Upper lobe of left lung (tissue), 6 donors: ENCODE measurements at regions not wholly inside any gene's neighbourhood (a gene's known extent, or its start where the extent isn't known, plus 50 kb on each side); places are given as distances from the start of the nearest gene placed in this dataset.

Source experiments
- ATAC-seq, 2 donors: fragments of 200-7000 bp; cut with Tn5 transposase; one replicate each; pipeline ENCODE4 v1.9.1; 2022; ENCODE audit warnings: mild to moderate bottlenecking in 2 of 2, moderate library complexity in 2 of 2; ENCODE audit not compliant: low FRiP score in 2 of 2
- DNase-seq, 2 donors: peaks; one replicate each; pipeline ENCODE4 v3.0.0-alpha.2; 2019 to 2020
- H3K27ac ChIP-seq, 4 donors: fragments of 200-600 bp; sonication (generic); one replicate each; pipeline ENCODE4 v1.5.1; 2016 to 2019
- H3K27me3 ChIP-seq, 4 donors: fragments of 200-600 bp; sonication (generic); one replicate each; pipeline ENCODE4 v1.5.1; 2017 to 2019
- H3K36me3 ChIP-seq, 4 donors: fragments of 200-600 bp; sonication (generic); one replicate each; pipeline ENCODE4 v1.5.1; 2016 to 2019
- H3K4me1 ChIP-seq, 4 donors: fragments of 200-600 bp; sonication (generic); one replicate each; pipeline ENCODE4 v1.5.1; 2018 to 2019
- H3K4me3 ChIP-seq, 4 donors: fragments of 200-600 bp; sonication (generic); one replicate each; pipeline ENCODE4 v1.5.1; 2017 to 2019; ENCODE audit warnings: mild to moderate bottlenecking in 2 of 4, moderate library complexity in 1 of 4
- H3K9me3 ChIP-seq, 4 donors: fragments of 200-600 bp; sonication (generic); one replicate each; pipeline ENCODE4 v1.5.1; 2018 to 2019
- EP300 ChIP-seq, 4 donors: sonication (generic); formaldehyde crosslinking; IDR thresholded peaks; one replicate each; pipeline ENCODE4 v1.5.1; 2017; ENCODE audit warnings: antibody characterized with exemption in 4 of 4, control low read depth in 2 of 4
- POLR2A ChIP-seq, 4 donors: fragments of 450-650 bp; IDR thresholded peaks; one replicate each; pipeline ENCODE4 v1.5.1; 2016 to 2017; ENCODE audit warnings: antibody characterized with exemption in 4 of 4, mild to moderate bottlenecking in 2 of 4
- POLR2AphosphoS5 ChIP-seq, 2 donors: sonication (generic); formaldehyde crosslinking; IDR thresholded peaks; one replicate each; pipeline ENCODE4 v1.5.1; 2017; ENCODE audit warnings: antibody characterized with exemption in 2 of 2
- WGBS, 2 donors: methylation state at CpG; one replicate each; pipeline ENCODE4 v1.1.5; 2017 to 2018; 5-methylcytosine and 5-hydroxymethylcytosine counted together
- TF ChIP-seq, protein P1 (sequence below), 6 experiments: fragments of 450-650 bp in 4 of 6; fragments of 200-600 bp in 2 of 6; sonication (generic) in 2 of 6; IDR thresholded peaks; one replicate each; pipeline ENCODE4 v1.5.1; 2016 to 2019; ENCODE audit warnings: antibody characterized with exemption in 6 of 6
- donor health status: DM: no; HTN: no; CAD: no; lungs with moderate emphysema.
- donor health status: DM: no; HTN: yes; CAD: no; lungs with severe emphysema.

GRCh38 chr7:3198316-3198715 lies 102.7 kb upstream of the SDK1 start:
- Histone ChIP-seq H3K27me3 (no peaks in the 10 kb centered on the region), H3K4me1 (no peaks in the 10 kb centered on the region), H3K36me3 (no peaks in the 10 kb centered on the region), H3K4me3 (no peak overlapping the region), H3K27ac (no peak overlapping the region), H3K9me3 (peaks cover 0 to 3% (median 0%) of the 10 kb centered on the region in 4 donors)
- ATAC-seq: no peak
- TF ChIP-seq POLR2AphosphoS5 (IDR thresholded peaks at IDR 0.05) (no peak), POLR2A (IDR thresholded peaks at IDR 0.05) (no peak), EP300 (IDR thresholded peaks at IDR 0.05) (no peak)
- TF ChIP-seq, protein P1, sequence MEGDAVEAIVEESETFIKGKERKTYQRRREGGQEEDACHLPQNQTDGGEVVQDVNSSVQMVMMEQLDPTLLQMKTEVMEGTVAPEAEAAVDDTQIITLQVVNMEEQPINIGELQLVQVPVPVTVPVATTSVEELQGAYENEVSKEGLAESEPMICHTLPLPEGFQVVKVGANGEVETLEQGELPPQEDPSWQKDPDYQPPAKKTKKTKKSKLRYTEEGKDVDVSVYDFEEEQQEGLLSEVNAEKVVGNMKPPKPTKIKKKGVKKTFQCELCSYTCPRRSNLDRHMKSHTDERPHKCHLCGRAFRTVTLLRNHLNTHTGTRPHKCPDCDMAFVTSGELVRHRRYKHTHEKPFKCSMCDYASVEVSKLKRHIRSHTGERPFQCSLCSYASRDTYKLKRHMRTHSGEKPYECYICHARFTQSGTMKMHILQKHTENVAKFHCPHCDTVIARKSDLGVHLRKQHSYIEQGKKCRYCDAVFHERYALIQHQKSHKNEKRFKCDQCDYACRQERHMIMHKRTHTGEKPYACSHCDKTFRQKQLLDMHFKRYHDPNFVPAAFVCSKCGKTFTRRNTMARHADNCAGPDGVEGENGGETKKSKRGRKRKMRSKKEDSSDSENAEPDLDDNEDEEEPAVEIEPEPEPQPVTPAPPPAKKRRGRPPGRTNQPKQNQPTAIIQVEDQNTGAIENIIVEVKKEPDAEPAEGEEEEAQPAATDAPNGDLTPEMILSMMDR (IDR thresholded peaks at IDR 0.05): no peak
- no peak for DNase-seq

- H3K27me3 ChIP-seq: no peaks in the 10 kb centered on the region
- H3K27ac ChIP-seq: no peak overlapping the region
- WGBS, 2 donors: 93 to 100% methylated on average over 1 of the region's 1 CpG
- no peak overlapping the region for H3K4me3 ChIP-seq
- no peak for ATAC-seq
- no peaks in the 10 kb centered on the region for H3K4me1 ChIP-seq
- no peaks in the 10 kb centered on the region for H3K36me3 ChIP-seq
- DNase-seq: no peak
- TF ChIP-seq POLR2AphosphoS5 (IDR thresholded peaks at IDR 0.05) (no peak), EP300 (IDR thresholded peaks at IDR 0.05) (no peak), POLR2A (IDR thresholded peaks at IDR 0.05) (no peak)
- TF ChIP-seq, protein P1 (IDR thresholded peaks at IDR 0.05): no peak
- H3K9me3 ChIP-seq: peaks cover 0 to 3% (median 0%) of the 10 kb centered on the region in 4 donors
Measured at GRCh38 chr7:3200504-3200903, 100.5 kb upstream of the SDK1 start.

DNA sequence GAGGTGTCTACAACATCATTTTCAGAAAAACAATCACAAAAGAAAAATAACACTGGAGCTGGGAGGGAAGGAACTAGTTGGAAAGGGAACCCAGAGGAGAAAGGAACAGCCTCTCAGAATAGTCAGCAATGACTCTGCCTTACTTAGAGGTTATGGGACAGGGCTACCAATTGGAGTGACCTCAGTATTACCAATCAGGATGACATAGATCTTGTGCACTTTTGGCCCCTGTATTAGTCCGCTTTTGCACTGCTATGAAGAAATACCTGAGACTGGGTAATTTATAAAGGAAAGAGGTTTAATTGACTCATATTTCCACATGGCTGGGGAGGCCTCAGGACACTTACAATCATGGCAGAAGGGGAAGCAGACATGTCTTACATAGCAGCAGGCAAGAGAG lies 99.7 kb upstream of the SDK1 start:
- DNase-seq (no peak), ATAC-seq (no peak)
- H3K27me3 ChIP-seq: no peaks in the 10 kb centered on the region
- peaks cover 0 to 3% (median 0%) of the 10 kb centered on the region in 4 donors for H3K9me3 ChIP-seq
- WGBS, 2 donors: 33 to 96% methylated on average over 1 of the region's 1 CpG
- H3K36me3 ChIP-seq: no peaks in the 10 kb centered on the region
- H3K4me1 ChIP-seq: no peaks in the 10 kb centered on the region
- no peak overlapping the region for H3K4me3 ChIP-seq
- TF ChIP-seq POLR2A (IDR thresholded peaks at IDR 0.05): no peak
- TF ChIP-seq, protein P1 (IDR thresholded peaks at IDR 0.05): no peak
- TF ChIP-seq EP300 (IDR thresholded peaks at IDR 0.05): no peak
- no peak for TF ChIP-seq POLR2AphosphoS5 (IDR thresholded peaks at IDR 0.05)
- no peak overlapping the region for H3K27ac ChIP-seq

DNA sequence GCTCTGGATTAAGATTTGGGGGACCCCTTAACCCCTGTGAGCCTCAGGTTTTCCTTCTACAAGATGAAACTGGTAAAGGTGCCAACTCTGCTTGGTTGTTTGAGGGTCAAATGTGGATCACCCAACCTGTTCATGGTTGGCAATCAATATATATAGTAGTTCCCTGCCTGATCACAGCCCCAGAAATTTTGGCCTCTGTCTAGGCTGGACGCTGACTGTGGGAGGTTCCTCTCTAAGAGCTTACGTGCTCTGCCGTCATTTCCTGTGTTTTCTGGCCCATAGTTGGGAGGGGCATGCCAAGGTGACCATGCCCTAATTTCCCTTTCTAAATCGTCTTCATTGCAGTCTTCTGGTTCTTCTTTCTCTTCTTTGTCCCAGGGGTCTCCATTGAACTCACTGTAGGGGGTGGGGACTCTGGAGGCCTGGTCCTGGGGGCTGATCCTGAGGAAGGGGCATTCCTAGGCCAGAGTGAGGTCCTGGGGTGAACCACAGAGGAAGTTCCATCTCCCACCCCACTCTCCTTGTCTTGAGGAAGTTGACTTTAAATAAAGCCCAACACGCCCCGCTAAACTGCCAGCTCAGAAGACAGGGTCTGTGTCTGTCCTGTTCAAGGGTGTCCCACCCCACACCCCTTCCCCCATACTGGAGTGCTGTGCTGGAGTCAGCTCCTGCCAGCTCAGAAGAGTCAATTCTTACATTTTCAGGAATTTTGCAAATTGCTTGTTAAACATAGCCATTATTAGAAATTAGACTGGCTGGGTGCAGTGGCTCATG lies 98.9 kb upstream of the SDK1 start:
- no peak for TF ChIP-seq EP300 (IDR thresholded peaks at IDR 0.05)
- no peak for TF ChIP-seq POLR2A (IDR thresholded peaks at IDR 0.05)
- TF ChIP-seq, protein P1 (IDR thresholded peaks at IDR 0.05): no peak
- no peak for TF ChIP-seq POLR2AphosphoS5 (IDR thresholded peaks at IDR 0.05)
- DNase-seq (no peak), ATAC-seq (peak in 1 of 2 donors; percentile 26)
- Histone ChIP-seq H3K4me1 (no peaks in the 10 kb centered on the region), H3K27ac (no peak overlapping the region), H3K9me3 (peaks cover 0 to 3% (median 0%) of the 10 kb centered on the region in 4 donors), H3K36me3 (no peaks in the 10 kb centered on the region), H3K4me3 (no peak overlapping the region), H3K27me3 (no peaks in the 10 kb centered on the region)
- WGBS, 2 donors: 48 to 63% methylated on average over 6 of the region's 6 CpGs

DNA sequence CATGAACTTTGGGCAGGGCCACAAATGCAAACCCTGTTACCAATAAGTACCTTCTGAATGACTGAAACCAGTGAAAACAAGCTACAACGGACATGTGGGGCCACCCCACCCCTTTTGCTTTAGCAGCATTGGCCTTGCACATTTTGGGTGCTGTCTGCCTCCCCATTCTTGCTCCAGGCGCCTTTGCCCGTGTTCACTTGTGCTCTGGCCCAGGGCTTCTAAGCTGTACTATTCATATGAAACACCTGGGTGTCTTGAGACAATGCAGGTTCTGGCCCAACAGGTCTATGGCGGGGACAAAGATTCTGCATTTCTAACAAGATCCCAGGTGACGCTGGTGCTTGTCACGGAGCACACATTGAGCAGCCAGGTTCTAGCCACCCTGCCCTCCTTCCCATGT lies 96.5 kb upstream of the SDK1 start:
- no peaks in the 10 kb centered on the region for H3K4me1 ChIP-seq
- 83 to 93% methylated on average over 6 of the region's 6 CpGs for WGBS, 2 donors
- no peak overlapping the region for H3K4me3 ChIP-seq
- ATAC-seq (no peak), DNase-seq (no peak)
- no peaks in the 10 kb centered on the region for H3K36me3 ChIP-seq
- no peaks in the 10 kb centered on the region for H3K9me3 ChIP-seq
- TF ChIP-seq EP300 (IDR thresholded peaks at IDR 0.05) (no peak), POLR2A (IDR thresholded peaks at IDR 0.05) (no peak), POLR2AphosphoS5 (IDR thresholded peaks at IDR 0.05) (no peak)
- TF ChIP-seq, protein P1 (IDR thresholded peaks at IDR 0.05): no peak
- no peak overlapping the region for H3K27ac ChIP-seq
- H3K27me3 ChIP-seq: no peaks in the 10 kb centered on the region
